ENCODE measurements at regions not wholly inside any gene's neighbourhood (a gene's known extent, or its start where the extent isn't known, plus 50 kb on each side); places are given as distances from the start of the nearest gene placed in this dataset.

- DNase-seq (ENCODE audit: low read depth) = no peak
- no peak for TF ChIP-seq CTCF (IDR thresholded peaks at IDR 0.05; ENCODE audit: low read depth, low read length, missing control alignments)
- H3K4me3 ChIP-seq (ENCODE audit: low read depth, low read length) = no peak overlapping the region
- in situ Hi-C loops (cut with HindIII; ENCODE audit: low sequenced_read_pairs) = no loop called here
Measured at GRCh38 chr14:29223947-29224346, 457.4 kb downstream of the FOXG1 start.

DNA sequence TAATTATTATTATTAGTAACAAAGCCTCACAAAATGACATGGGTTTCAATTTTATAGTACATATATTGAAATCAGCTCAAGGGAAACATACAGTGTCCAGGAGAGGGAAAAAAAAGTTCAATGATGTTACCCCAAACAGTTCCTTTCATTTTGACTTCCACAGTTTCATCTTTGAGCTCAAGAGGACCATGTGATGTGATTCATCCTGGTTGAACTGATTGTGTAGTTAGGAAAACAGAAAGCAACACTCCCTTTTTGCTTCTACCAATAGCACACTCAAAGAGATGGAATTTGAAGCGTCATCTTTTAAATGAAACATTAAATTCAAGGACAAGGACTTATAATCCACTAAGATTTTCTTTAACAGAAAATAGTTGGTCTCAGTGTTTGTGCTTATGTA, 461.0 kb downstream of the FOXG1 start:
- no peak for DNase-seq (ENCODE audit: low read depth)
- in situ Hi-C loops (cut with HindIII; ENCODE audit: low sequenced_read_pairs) = loop anchor here (25.0 kb wide), 1 partner anchor 440 kb away; no protein-coding TSS in a partner anchor
- H3K4me3 ChIP-seq (ENCODE audit: low read depth, low read length) = no peak overlapping the region
- no peak for TF ChIP-seq CTCF (IDR thresholded peaks at IDR 0.05; ENCODE audit: low read depth, low read length, missing control alignments)

- no peak for TF ChIP-seq CTCF (IDR thresholded peaks at IDR 0.05; ENCODE audit: low read depth, low read length, missing control alignments)
- DNase-seq (ENCODE audit: low read depth) = no peak
- H3K4me3 ChIP-seq (ENCODE audit: low read depth, low read length) = no peak overlapping the region
- in situ Hi-C loops (cut with HindIII; ENCODE audit: low sequenced_read_pairs) = loop anchor here (25.0 kb wide), 1 partner anchor 445 kb away; no protein-coding TSS in a partner anchor
Measured at GRCh38 chr14:29232153-29232552, 465.6 kb downstream of the FOXG1 start.

DNA sequence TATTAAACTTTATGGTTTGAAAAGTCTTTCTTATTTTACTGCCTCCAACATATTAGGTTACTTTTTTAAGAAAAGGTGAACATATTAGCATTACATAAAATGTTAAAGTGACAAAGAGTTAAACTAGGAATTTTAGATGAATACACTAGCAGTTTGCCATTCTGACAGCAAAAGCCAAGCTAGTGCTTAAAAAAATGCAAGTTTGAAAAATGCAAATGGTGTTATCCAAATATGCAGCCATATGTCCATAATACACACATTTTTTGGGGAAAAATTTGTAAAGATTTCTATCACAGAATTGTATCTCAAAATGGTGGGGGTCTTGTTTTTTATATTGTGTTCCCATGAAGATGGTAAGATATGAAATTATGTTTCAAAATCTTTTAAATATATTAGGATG, 466.1 kb downstream of the FOXG1 start:
- no peak for DNase-seq (ENCODE audit: low read depth)
- TF ChIP-seq CTCF (IDR thresholded peaks at IDR 0.05; ENCODE audit: low read depth, low read length, missing control alignments) = no peak
- H3K4me3 ChIP-seq (ENCODE audit: low read depth, low read length) = no peak overlapping the region
- in situ Hi-C loops (cut with HindIII; ENCODE audit: low sequenced_read_pairs) = loop anchor here (25.0 kb wide), 1 partner anchor 445 kb away; no protein-coding TSS in a partner anchor

GRCh38 chr14:29233188-29233587, 466.6 kb downstream of the FOXG1 start:
- H3K4me3 ChIP-seq (ENCODE audit: low read depth, low read length) = no peak overlapping the region
- TF ChIP-seq CTCF (IDR thresholded peaks at IDR 0.05; ENCODE audit: low read depth, low read length, missing control alignments) = no peak
- in situ Hi-C loops (cut with HindIII; ENCODE audit: low sequenced_read_pairs) = loop anchor here (25.0 kb wide), 1 partner anchor 446 kb away; no protein-coding TSS in a partner anchor
- DNase-seq (ENCODE audit: low read depth) = no peak

GRCh38 chr14:29235991-29236390, 469.4 kb downstream of the FOXG1 start:
- no peak for DNase-seq (ENCODE audit: low read depth)
- in situ Hi-C loops (cut with HindIII; ENCODE audit: low sequenced_read_pairs) = loop anchor here (25.0 kb wide), 1 partner anchor 449 kb away; no protein-coding TSS in a partner anchor
- H3K4me3 ChIP-seq (ENCODE audit: low read depth, low read length) = no peak overlapping the region
- no peak for TF ChIP-seq CTCF (IDR thresholded peaks at IDR 0.05; ENCODE audit: low read depth, low read length, missing control alignments)

Measured in astrocyte of the cerebellum (primary cell).